ENCODE measurements at regions not wholly inside any gene's neighbourhood (a gene's known extent, or its start where the extent isn't known, plus 50 kb on each side); places are given as distances from the start of the nearest gene placed in this dataset.

- ChIA-PET POLR2A (no interaction called here), CTCF (no interaction called here)
- H3K27me3 Mint-ChIP-seq (ENCODE audit: low read depth), result no peaks in the 10 kb centered on the region
- no peak for DNase-seq (ENCODE audit: low spot score)
- no peak overlapping the region for H3K4me3 Mint-ChIP-seq
- H3K9me3 Mint-ChIP-seq, result no peaks in the 10 kb centered on the region
- no peak for ATAC-seq
- H3K36me3 Mint-ChIP-seq, result no peaks in the 10 kb centered on the region
- no peak overlapping the region for H3K27ac Mint-ChIP-seq
- TF ChIP-seq RELA (CRISPR knock-in tag; IDR thresholded peaks at IDR 0.05; ENCODE audit: borderline replicate concordance) (no peak), CDX4 (CRISPR knock-in tag; IDR thresholded peaks at IDR 0.05; ENCODE audit: borderline replicate concordance) (no peak), E2F4 (CRISPR knock-in tag; IDR thresholded peaks at IDR 0.05; ENCODE audit: borderline replicate concordance, low read depth) (no peak), PREB (CRISPR knock-in tag; IDR thresholded peaks at IDR 0.05; ENCODE audit: borderline replicate concordance) (no peak), SMAD4 (CRISPR knock-in tag; IDR thresholded peaks at IDR 0.05) (no peak), ZNF396 (CRISPR knock-in tag; IDR thresholded peaks at IDR 0.05; ENCODE audit: borderline replicate concordance) (no peak), ZNF281 (CRISPR knock-in tag; IDR thresholded peaks at IDR 0.05) (no peak), ATF2 (CRISPR knock-in tag; IDR thresholded peaks at IDR 0.05; ENCODE audit: borderline replicate concordance, low read depth) (no peak), ZMAT4 (CRISPR knock-in tag; IDR thresholded peaks at IDR 0.05) (no peak), ZNF263 (CRISPR knock-in tag; IDR thresholded peaks at IDR 0.05; ENCODE audit: low read depth) (no peak), AR (CRISPR knock-in tag; IDR thresholded peaks at IDR 0.05) (no peak), TP53 (CRISPR knock-in tag; IDR thresholded peaks at IDR 0.05) (no peak), NR1H2 (CRISPR knock-in tag; IDR thresholded peaks at IDR 0.05) (no peak), NFATC4 (CRISPR knock-in tag; IDR thresholded peaks at IDR 0.05) (no peak), ARID4B (CRISPR knock-in tag; IDR thresholded peaks at IDR 0.05; ENCODE audit: borderline replicate concordance) (no peak)
- no peaks in the 10 kb centered on the region for H3K4me1 Mint-ChIP-seq
Measured at GRCh38 chr10:108562105-108562504, 1361.2 kb downstream of the XPNPEP1 start.

All from WTC11 (cell line).